Endothelial cell of umbilical vein (primary cell): ENCODE measurements at regions not wholly inside any gene's neighbourhood (a gene's known extent, or its start where the extent isn't known, plus 50 kb on each side); places are given as distances from the start of the nearest gene placed in this dataset.

ENCODE experiments used
- EZH2 ChIP-seq: IDR thresholded peaks from 2 replicates; pipeline ENCODE4 v1.6.1; 2012; ENCODE audit warnings: borderline replicate concordance, low read depth, mild to moderate bottlenecking, moderate library complexity, low read length, inconsistent platforms; ENCODE audit not compliant: severe bottlenecking
- GATA2 ChIP-seq: IDR thresholded peaks from 2 replicates; pipeline ENCODE4 v1.7.0; 2011; ENCODE audit warnings: low read depth, mild to moderate bottlenecking, moderate library complexity, mixed read lengths, low read length; ENCODE audit not compliant: insufficient read length, insufficient read depth
- JUN ChIP-seq: IDR thresholded peaks from 2 replicates; pipeline ENCODE4 v1.6.1; 2011; ENCODE audit warnings: borderline replicate concordance, low read depth; ENCODE audit not compliant: insufficient read length, insufficient read depth
- POLR2A ChIP-seq: IDR thresholded peaks from 2 replicates; pipeline ENCODE4 v1.6.1; 2012; ENCODE audit warnings: low read depth, mild to moderate bottlenecking, control low read depth, low read length
- POLR2AphosphoS5 ChIP-seq: IDR thresholded peaks from 2 replicates; pipeline ENCODE4 v1.6.1; 2012; ENCODE audit warnings: low read depth, mild to moderate bottlenecking, control low read depth, low read length, moderate library complexity; ENCODE audit not compliant: insufficient read depth
- TF ChIP-seq, protein P1 (sequence below), 2 donors: IDR thresholded peaks; 1 replicate in 1 of 2; 2 replicates in 1 of 2; pipeline ENCODE4 v1.5.1; 2011; ENCODE audit warnings: low read length in 2 of 2, mild to moderate bottlenecking in 2 of 2, moderate library complexity in 2 of 2, control low read depth in 1 of 2, inconsistent platforms in 1 of 2, low read depth in 1 of 2; ENCODE audit not compliant: insufficient read depth in 1 of 2; ENCODE audit errors: extremely low read depth in 1 of 2
- TF ChIP-seq, protein P2 (sequence below): IDR thresholded peaks from 2 replicates; pipeline ENCODE4 v1.6.1; 2011; ENCODE audit not compliant: insufficient read depth, insufficient read length

DNA sequence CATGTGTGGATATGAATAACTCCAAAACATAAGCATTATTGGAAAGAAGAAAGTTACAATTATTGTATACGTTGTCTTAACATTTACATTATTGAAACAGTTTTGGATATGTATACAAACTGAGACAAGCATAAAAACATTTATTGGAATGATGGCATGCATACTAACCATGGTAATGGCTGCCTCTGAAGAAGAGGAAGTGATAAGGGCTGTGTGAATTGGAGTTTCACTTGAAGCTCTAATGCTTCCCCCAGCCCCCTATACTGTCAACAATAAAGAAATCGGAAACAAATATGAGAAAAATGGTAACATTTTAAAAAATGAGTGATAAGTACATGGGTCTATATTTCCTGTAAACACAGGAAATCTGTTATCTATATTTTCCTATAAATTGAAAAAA is 367.7 kb upstream of the DPYD start:
- TF ChIP-seq, protein P1, sequence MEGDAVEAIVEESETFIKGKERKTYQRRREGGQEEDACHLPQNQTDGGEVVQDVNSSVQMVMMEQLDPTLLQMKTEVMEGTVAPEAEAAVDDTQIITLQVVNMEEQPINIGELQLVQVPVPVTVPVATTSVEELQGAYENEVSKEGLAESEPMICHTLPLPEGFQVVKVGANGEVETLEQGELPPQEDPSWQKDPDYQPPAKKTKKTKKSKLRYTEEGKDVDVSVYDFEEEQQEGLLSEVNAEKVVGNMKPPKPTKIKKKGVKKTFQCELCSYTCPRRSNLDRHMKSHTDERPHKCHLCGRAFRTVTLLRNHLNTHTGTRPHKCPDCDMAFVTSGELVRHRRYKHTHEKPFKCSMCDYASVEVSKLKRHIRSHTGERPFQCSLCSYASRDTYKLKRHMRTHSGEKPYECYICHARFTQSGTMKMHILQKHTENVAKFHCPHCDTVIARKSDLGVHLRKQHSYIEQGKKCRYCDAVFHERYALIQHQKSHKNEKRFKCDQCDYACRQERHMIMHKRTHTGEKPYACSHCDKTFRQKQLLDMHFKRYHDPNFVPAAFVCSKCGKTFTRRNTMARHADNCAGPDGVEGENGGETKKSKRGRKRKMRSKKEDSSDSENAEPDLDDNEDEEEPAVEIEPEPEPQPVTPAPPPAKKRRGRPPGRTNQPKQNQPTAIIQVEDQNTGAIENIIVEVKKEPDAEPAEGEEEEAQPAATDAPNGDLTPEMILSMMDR (IDR thresholded peaks at IDR 0.05; ENCODE audit: extremely low read depth in 1 of 2, insufficient read depth in 1 of 2, low read depth in 1 of 2, low read length in 2 of 2) = no peak
- no peak for TF ChIP-seq POLR2AphosphoS5
- TF ChIP-seq POLR2A = no peak
- TF ChIP-seq GATA2 = no peak
- no peak for TF ChIP-seq EZH2
- no peak for TF ChIP-seq JUN
- TF ChIP-seq, protein P2, sequence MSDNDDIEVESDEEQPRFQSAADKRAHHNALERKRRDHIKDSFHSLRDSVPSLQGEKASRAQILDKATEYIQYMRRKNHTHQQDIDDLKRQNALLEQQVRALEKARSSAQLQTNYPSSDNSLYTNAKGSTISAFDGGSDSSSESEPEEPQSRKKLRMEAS = no peak
